ENCODE measurements at regions not wholly inside any gene's neighbourhood (a gene's known extent, or its start where the extent isn't known, plus 50 kb on each side); places are given as distances from the start of the nearest gene placed in this dataset.

DNA sequence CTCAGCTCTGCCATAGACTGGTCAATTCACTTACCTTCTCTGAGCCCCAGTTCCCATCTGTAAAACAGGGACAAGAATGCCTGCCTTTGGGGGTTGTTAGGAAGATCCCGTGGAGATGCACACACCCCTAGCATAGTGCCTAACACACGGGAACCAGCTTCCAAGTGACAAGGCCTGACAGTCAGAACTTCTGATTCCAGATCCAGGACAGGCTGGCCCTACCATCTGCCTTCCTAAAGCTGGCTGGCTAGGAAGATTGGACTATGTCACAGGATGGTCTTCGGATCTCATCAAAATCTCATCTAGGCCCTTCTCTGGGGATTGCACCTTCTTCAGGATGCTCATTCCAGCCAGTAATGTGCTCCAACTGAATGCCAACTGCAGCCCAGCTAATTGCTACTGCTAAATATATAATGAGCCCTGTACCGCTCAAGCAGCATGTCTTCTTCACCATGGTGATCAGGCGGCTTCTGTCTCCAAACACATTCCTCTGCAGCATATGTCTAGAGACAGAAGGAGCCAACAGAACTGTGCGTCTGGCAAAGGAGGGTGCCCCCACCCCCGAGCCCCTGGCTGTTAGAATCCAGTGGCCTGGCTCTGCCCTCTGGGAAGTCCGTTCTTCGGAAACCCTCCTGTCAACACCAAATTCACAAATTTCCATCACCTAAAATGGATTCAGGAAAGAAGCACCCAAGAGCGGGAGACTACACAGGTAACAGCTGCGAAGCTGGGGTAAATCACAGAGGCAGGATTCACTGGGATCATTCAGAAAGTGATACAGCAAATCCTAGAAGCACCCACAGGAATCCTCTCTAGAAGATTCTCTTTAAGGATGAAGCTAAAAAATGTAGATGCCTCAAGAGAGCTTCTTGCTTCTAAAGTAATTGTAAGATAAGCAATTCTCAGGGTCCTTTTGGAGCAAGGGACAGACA lies 142.1 kb upstream of the EEPD1 start:
- DNase-seq (ENCODE audit: low read depth): no peak

- DNase-seq (ENCODE audit: low read depth): no peak
Observed at GRCh38 chr7:36011588-36011965, 141.5 kb upstream of the EEPD1 start.

GRCh38 chr7:36013246-36014014 lies 139.6 kb upstream of the EEPD1 start:
- no peak for DNase-seq (ENCODE audit: low read depth)

DNA sequence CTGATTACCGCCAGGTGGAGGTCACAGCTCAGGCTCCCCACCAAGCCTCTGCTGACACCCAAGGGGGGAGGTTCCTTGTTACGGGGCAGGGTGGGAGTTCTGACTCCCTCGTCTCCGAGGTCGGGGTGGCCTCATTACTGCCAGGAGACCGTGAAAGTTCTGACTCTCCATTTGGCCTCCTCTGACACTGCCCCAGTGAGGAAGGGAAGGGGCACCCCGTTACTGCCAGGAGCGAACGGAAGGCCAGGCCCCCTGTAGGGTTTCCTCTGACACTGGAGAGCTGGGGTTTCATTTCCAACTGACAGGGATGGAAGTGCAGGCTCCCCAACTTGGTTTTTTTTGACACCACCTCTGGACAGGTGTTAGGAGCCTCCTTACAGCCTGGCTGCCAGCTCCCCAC lies 138.1 kb upstream of the EEPD1 start:
- DNase-seq (ENCODE audit: low read depth): no peak

DNA sequence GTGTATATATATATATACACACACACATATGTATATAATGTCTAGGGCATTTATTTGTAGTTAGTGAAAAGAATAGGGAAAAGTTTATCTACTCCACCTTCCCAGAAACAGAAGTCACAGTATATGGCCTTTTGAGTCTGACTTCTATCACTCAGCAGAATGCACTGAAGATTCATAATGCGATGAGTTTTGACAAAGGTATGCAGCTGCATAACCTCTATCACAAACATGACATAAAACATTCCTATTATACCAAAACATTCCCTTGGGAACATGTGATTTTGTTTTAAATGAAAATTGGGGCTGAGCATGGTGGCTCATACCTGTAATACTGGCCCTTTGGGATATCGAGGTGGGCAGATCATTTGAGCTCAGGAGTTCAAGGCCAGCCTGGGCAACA lies 137.3 kb upstream of the EEPD1 start:
- no peak for DNase-seq (ENCODE audit: low read depth)

- DNase-seq (ENCODE audit: low read depth): no peak
Observed at GRCh38 chr7:36016648-36017047, 136.4 kb upstream of the EEPD1 start.

- no peak for DNase-seq (ENCODE audit: low read depth)
Observed at GRCh38 chr7:36017111-36017510, 135.9 kb upstream of the EEPD1 start.

DNA sequence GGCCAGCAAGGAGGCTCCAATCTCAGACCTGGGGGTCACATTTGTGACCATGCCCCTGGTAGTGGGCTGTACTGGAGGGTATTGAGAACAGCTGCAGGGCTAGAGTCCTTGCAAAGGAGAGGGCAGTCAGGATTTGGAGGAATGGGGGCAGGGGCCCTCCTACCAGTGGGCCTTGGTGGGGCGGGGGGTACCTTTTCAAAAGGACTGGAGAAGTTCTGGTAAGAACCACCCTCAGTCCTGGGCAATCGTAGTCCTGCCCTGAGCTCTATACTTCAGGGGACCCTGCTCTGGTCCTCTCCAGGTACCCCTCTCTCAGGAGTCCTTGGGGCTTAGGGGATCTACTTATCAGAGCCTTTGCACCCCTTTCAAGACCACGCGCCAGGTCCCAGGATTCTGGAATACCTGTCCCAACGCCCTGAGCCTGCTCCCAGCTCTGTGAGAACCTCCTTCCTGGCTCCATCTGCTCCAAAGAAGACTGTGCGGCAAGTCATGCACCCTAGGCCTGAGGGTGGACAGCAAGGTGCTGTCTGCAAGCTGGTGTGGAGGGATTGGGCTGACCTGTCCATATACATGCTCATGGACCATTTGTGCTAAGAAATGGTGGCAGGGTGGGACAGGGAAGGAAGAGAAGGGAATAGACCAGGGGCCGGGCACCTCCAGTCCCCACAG lies 134.1 kb upstream of the EEPD1 start:
- no peak for DNase-seq (ENCODE audit: low read depth)

- DNase-seq (ENCODE audit: low read depth): no peak
Observed at GRCh38 chr7:36019538-36019937, 133.5 kb upstream of the EEPD1 start.

DNA sequence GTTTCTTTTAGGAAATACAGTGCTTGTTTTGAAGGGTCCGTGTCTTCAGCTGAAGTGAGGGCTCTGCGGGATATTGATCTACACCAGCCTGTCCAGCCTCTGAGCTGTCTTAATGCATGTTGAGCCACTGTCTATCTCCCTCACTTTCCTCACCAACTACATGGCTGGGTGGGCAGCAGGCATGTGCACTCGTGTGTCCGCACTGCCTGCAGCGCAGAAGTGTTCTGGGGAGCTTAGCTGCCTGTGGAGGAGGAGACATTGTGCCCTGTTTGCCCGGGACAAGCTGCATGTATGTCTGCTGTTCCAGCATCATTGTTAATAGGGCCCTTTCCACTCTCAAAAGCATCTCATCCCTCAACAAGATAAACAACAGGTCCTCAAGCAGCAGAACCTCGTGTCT lies 133.1 kb upstream of the EEPD1 start:
- no peak for DNase-seq (ENCODE audit: low read depth)

GRCh38 chr7:36021367-36021766 lies 131.7 kb upstream of the EEPD1 start:
- no peak for DNase-seq (ENCODE audit: low read depth)

GRCh38 chr7:36021917-36022550 lies 131.0 kb upstream of the EEPD1 start:
- DNase-seq (ENCODE audit: low read depth): no peak

DNA sequence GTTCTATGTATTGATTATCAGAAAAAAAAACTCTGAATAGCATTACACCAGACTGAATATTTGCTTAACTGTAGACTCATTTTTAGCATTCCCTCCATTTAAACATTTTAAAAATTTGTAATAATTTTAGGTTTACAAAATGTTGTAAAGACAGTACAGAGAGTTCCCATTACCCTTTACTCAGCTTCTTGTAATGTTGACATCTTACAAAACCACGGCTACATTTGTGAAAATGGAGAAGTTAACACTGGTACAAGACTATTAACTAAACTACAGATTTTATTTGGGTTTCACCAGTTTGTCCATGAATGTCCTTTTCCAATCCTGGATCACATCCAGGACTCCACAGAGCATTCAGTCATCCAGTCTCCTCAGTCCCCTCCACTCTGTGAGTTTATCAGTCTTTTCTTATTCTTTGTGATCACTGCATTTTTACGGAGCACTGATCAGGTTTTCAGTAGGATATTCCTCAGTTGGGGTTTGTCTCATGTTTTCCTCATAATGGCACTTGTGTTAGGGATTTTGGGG lies 130.0 kb upstream of the EEPD1 start:
- no peak for DNase-seq (ENCODE audit: low read depth)

DNA sequence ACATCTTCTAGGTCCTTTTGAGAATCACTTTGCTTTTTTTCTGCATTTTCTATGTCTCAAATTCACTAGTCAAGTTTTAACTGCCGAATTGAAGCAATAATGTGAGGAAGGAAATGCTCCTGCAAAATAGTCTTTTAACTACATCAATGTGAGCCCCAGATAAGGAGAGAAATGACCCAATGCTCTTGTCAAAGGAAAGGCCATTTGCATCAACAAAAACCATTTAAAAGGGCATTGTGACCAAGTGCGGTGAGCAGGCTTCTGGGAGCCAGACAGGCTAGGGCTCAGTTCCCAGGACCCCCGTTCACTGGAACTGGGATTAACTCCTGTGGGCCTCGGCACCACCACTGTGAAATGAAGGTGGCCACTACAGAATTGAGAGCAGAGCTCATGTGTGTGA lies 127.9 kb upstream of the EEPD1 start:
- no peak for DNase-seq (ENCODE audit: low read depth)

DNA sequence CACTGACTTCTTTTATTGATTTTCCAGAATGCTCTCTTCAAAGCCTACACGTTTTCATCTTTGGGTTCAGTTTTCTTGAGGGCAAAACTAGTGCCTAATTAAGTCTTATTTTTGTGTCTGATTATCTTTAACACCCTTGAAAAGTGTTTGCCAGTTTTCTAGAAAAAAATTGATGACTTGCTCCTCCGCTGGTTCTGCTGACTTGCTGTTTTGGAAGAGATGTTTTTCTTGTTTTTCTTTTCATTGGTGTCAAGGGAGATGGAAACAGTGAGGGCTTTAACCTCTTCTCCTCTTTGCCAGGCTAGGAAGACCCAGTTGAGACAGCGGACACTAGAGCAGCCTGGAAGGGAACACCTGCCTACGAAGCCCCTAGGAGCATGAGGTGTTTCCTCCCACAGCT lies 123.7 kb upstream of the EEPD1 start:
- DNase-seq (ENCODE audit: low read depth): no peak

DNA sequence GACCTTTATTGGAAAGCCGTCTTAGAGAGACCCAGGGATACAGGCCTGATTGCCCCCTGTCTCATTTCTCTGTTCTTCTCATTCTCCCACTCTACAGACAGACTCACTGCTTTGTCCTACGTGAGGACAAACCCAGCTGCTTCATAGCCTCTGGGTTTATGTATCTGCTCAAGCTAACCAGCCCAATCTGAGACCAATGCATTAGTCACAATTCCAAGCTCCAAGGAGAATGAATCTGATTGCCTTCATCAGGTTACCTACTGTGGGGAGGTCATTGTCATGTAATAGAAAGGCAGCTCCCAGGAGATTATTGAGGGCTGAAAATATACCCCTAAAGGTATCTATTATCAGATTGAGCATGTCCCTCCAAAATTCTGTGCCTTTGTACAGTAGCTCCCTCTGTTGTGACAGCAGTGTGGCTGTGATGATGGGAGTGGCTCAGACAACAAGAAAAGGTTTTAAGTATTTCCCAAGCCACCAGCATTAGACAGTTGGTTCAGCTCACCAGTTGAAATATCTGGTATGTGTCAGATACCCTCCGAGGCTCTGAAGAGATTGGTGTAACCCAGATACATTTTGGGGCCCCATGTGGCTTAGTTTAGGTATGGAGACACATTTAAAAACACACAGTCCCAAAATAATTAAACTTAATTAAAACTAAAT lies 123.1 kb upstream of the EEPD1 start:
- DNase-seq (ENCODE audit: low read depth): no peak

DNA sequence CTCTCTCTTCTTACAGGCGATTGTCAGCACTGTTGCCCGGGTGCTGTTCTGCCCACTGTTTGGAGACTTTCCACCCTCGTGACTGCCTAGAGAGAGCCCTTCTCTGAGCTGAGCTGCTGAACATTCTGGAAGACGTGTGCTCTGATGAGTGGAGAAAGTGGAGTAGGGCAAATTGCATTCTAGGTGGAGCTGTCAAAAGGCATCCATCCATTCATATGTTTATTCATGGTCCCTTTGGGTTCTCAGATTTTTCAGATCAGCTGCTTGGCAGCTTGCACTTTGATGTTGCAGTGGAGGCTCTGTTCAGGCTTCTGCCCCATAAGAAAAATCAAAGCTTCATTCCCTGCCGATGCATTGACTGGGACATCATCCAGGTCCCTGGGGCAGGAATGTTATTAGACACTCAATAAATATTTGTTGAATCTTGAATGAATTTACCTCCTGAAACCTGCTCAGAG lies 120.7 kb upstream of the EEPD1 start:
- DNase-seq (ENCODE audit: low read depth): peak; percentile 16

- peak; percentile 59 for DNase-seq (ENCODE audit: low read depth)
Observed at GRCh38 chr7:36034020-36034419, 119.0 kb upstream of the EEPD1 start.

- DNase-seq (ENCODE audit: low read depth): no peak
Observed at GRCh38 chr7:36035186-36035585, 117.9 kb upstream of the EEPD1 start.

- no peak for DNase-seq (ENCODE audit: low read depth)
Observed at GRCh38 chr7:36036590-36036989, 116.5 kb upstream of the EEPD1 start.

- peak; percentile 74 for DNase-seq (ENCODE audit: low read depth)
Observed at GRCh38 chr7:36037121-36037662, 115.9 kb upstream of the EEPD1 start.

Measured in GM04503 (cell line).